AG04450 (cell line): ENCODE measurements at regions not wholly inside any gene's neighbourhood (a gene's known extent, or its start where the extent isn't known, plus 50 kb on each side); places are given as distances from the start of the nearest gene placed in this dataset.
A peak's percentile ranks its signal among the peaks of the same experiment; 100 is the strongest.

ENCODE experiments used
- CTCF ChIA-PET: fragments of 300-600, 350-600 bp; formaldehyde crosslinking; extraction: SDS; loops from one replicate; lab custom pipeline; 2022; ENCODE audit warnings: antibody characterized with exemption, inconsistent platforms; lab: Charles Lee
- POLR2A ChIA-PET: fragments of 350-600 bp; formaldehyde crosslinking; extraction: SDS; loops from one replicate; lab custom pipeline; 2021; ENCODE audit warnings: antibody characterized with exemption, inconsistent platforms; lab: Yijun Ruan, JAX
- DNase-seq: peaks from one replicate; pipeline ENCODE4 v3.0.0-alpha.2; 2011; ENCODE audit warnings: low read depth, low spot score
- H3K27ac ChIP-seq: one replicate; pipeline ENCODE4 v1.5.1; 2012; ENCODE audit warnings: low read depth, low read length, control low read depth
- H3K27me3 ChIP-seq: one replicate; pipeline ENCODE4 v1.6.0; 2012; ENCODE audit warnings: low read length; ENCODE audit not compliant: control insufficient read depth, insufficient read depth
- H3K4me3 ChIP-seq: 2 replicates; pipeline ENCODE4 v1.5.1; 2011; ENCODE audit warnings: mild to moderate bottlenecking, low read depth, low read length, control low read depth
- H3K9me3 ChIP-seq: 2 replicates; pipeline ENCODE4 v1.5.1; 2012; ENCODE audit warnings: low read length; ENCODE audit not compliant: control insufficient read depth, insufficient read depth
- CTCF ChIP-seq: IDR thresholded peaks from 2 replicates; pipeline ENCODE4 v1.5.1; 2011; ENCODE audit warnings: low read depth, low read length, control low read depth, inconsistent platforms

- peaks cover 6% of the 10 kb centered on the region for H3K9me3 ChIP-seq
- ChIA-PET CTCF (no interaction called here), POLR2A (no interaction called here)
- DNase-seq, result no peak
- no peak overlapping the region for H3K27ac ChIP-seq
- H3K4me3 ChIP-seq, result no peak overlapping the region
- H3K27me3 ChIP-seq, result no peaks in the 10 kb centered on the region
- no peak for TF ChIP-seq CTCF
These were observed 687.8 kb downstream of the SLCO4C1 start for GRCh38 chr5:101608322-101608721.

GRCh38 chr5:101605700-101606099 lies 690.4 kb downstream of the SLCO4C1 start:
- Histone ChIP-seq H3K9me3 (peaks cover 6% of the 10 kb centered on the region), H3K27me3 (no peaks in the 10 kb centered on the region), H3K4me3 (no peak overlapping the region), H3K27ac (no peak overlapping the region)
- ChIA-PET POLR2A (no interaction called here), CTCF (no interaction called here)
- no peak for TF ChIP-seq CTCF
- no peak for DNase-seq

GRCh38 chr5:101600614-101601013 lies 695.5 kb downstream of the SLCO4C1 start:
- TF ChIP-seq CTCF, result no peak
- ChIA-PET CTCF (no interaction called here), POLR2A (no interaction called here)

GRCh38 chr5:101590384-101590783 lies 687.3 kb upstream of the ST8SIA4 start:
- Histone ChIP-seq H3K9me3 (peaks cover 13% of the 10 kb centered on the region; the same call in 1 of the 2 replicates), H3K27ac (no peak overlapping the region), H3K27me3 (no peaks in the 10 kb centered on the region), H3K4me3 (no peak overlapping the region)
- POLR2A ChIA-PET, result no interaction called here
- peak; percentile 12; the same call in 1 of the 2 replicates for TF ChIP-seq CTCF
- DNase-seq, result no peak
- CTCF ChIA-PET, result no interaction called here

More at GRCh38 chr5:101600614-101601013, 695.5 kb downstream of the SLCO4C1 start:
- no peak for DNase-seq
- Histone ChIP-seq H3K27ac (no peak overlapping the region), H3K4me3 (no peak overlapping the region), H3K27me3 (no peaks in the 10 kb centered on the region), H3K9me3 (no peaks in the 10 kb centered on the region)

- no peak for DNase-seq
- TF ChIP-seq CTCF, result no peak
- ChIA-PET POLR2A (interaction anchor here (0.6 kb wide), 1 partner anchor 554 kb away, joined by 4 read pairs; no protein-coding TSS in a partner anchor), CTCF (no interaction called here)
- H3K9me3 ChIP-seq, result no peaks in the 10 kb centered on the region; the same call in 1 of the 2 replicates
- H3K27ac ChIP-seq, result no peak overlapping the region
- no peaks in the 10 kb centered on the region for H3K27me3 ChIP-seq
- H3K4me3 ChIP-seq, result no peak overlapping the region
These were observed 682.3 kb upstream of the ST8SIA4 start for GRCh38 chr5:101585366-101585765.
